K562 (cell line): ENCODE measurements at regions not wholly inside any gene's neighbourhood (a gene's known extent, or its start where the extent isn't known, plus 50 kb on each side); places are given as distances from the start of the nearest gene placed in this dataset.

Source experiments
- CREM ChIP-seq: IDR thresholded peaks from 2 replicates; pipeline ENCODE4 v1.6.1; 2014; ENCODE audit warnings: antibody characterized with exemption, low read depth
- FOXJ3 ChIP-seq: sonication (generic); formaldehyde crosslinking; IDR thresholded peaks from 2 replicates; pipeline ENCODE4 v1.4.0; 2020; ENCODE audit warnings: mild to moderate bottlenecking, missing genetic modification reagents
- FOXK2 ChIP-seq, 2 experiments: fragments of 450-650 bp; IDR thresholded peaks in 1 of 2; conservative IDR thresholded peaks in 1 of 2; 2 replicates each; pipeline ENCODE4 v1.6.1; 2016; ENCODE audit warnings: low read depth in 2 of 2, mild to moderate bottlenecking in 1 of 2
- GABPB1 ChIP-seq: sonication (generic); formaldehyde crosslinking; IDR thresholded peaks from 2 replicates; pipeline ENCODE4 v1.8.0; 2022; ENCODE audit warnings: mild to moderate bottlenecking, missing genetic modification reagents
- MAX ChIP-seq: sonication (generic); formaldehyde crosslinking; IDR thresholded peaks from 2 replicates; pipeline ENCODE4 v1.9.0; 2022; ENCODE audit warnings: mild to moderate bottlenecking, missing genetic modification reagents
- PATZ1 ChIP-seq: fragments of 250-450 bp; sonication (Bioruptor Pico); IDR thresholded peaks from 2 replicates; pipeline ENCODE4 v1.5.0; 2020; ENCODE audit warnings: mild to moderate bottlenecking, borderline replicate concordance
- ZBTB1 ChIP-seq: sonication (generic); formaldehyde crosslinking; IDR thresholded peaks from 2 replicates; pipeline ENCODE4 v1.8.1; 2023; ENCODE audit warnings: missing genetic modification reagents, low read depth, mild to moderate bottlenecking, borderline replicate concordance
- ZNF561 ChIP-seq: fragments of 450-650 bp; formaldehyde crosslinking; conservative IDR thresholded peaks from 2 replicates; pipeline ENCODE4 v1.4.0; 2020; ENCODE audit warnings: mild to moderate bottlenecking, moderate library complexity
- ZNF639 ChIP-seq, 2 experiments: fragments of 200-800 bp in 1 of 2; sonication (Bioruptor generic) in 1 of 2; sonication (generic) in 1 of 2; formaldehyde crosslinking in 1 of 2; IDR thresholded peaks in 1 of 2; conservative IDR thresholded peaks in 1 of 2; 2 replicates each; pipeline versions ENCODE4 v1.5.0 to v1.6.1; 2016 to 2020; ENCODE audit warnings: missing compliant biosample characterization in 1 of 2, missing genetic modification characterization in 1 of 2, missing genetic modification reagents in 1 of 2

- TF ChIP-seq PATZ1 (CRISPR knock-in tag) (no peak), MAX (CRISPR knock-in tag) (no peak), FOXK2 (conservative IDR thresholded peaks at IDR 0.05 in 1 of 2, IDR thresholded peaks at IDR 0.05 in 1 of 2; ENCODE audit: low read depth in 2 of 2) (no peak), ZBTB1 (no peak), GABPB1 (CRISPR knock-in tag) (no peak), FOXJ3 (no peak), ZNF639 (CRISPR knock-in tag; conservative IDR thresholded peaks at IDR 0.05 in 1 of 2, IDR thresholded peaks at IDR 0.05 in 1 of 2) (no peak), ZNF561 (no peak), CREM (no peak)
Measured at GRCh38 chr4:123042095-123042494, 119.7 kb upstream of the NUDT6 start.
